Activated CD4-positive, alpha-beta T cell treated with anti-CD3 and anti-CD28 coated beads, Interleukin-2, Interleukin-6, amounts not matched to agents 100 ng/mL and 50 ng/mL, durations not matched to agents 16 hours and 8 hours (primary cell): ENCODE measurements at regions not wholly inside any gene's neighbourhood (a gene's known extent, or its start where the extent isn't known, plus 50 kb on each side); places are given as distances from the start of the nearest gene placed in this dataset.

Source experiments
- DNase-seq: peaks from one replicate; pipeline ENCODE4 v3.0.0-alpha.2; 2020

DNA sequence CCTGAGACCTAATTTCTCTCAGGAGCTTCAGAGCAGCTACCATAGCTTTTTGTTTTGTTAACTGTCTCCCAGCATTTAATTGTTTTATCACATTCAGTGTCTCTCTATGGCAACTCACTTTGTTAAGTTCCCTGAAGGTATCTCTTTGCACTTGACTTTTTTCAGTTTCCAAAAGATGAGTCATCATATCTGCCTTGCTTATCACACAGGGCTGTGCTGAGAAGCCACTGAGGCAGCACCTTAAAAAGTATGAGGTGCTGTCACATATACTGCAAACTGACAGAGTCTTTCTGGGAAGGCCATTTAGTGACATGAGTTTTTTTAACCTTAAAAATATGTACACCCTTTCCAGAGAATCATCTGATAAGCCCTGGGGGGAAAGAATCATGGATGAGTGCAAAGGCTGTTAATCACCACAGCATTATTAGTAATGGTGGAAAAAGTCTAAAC, 56.8 kb downstream of the PPP1R3C start:
- DNase-seq, result peak; percentile 5

DNA sequence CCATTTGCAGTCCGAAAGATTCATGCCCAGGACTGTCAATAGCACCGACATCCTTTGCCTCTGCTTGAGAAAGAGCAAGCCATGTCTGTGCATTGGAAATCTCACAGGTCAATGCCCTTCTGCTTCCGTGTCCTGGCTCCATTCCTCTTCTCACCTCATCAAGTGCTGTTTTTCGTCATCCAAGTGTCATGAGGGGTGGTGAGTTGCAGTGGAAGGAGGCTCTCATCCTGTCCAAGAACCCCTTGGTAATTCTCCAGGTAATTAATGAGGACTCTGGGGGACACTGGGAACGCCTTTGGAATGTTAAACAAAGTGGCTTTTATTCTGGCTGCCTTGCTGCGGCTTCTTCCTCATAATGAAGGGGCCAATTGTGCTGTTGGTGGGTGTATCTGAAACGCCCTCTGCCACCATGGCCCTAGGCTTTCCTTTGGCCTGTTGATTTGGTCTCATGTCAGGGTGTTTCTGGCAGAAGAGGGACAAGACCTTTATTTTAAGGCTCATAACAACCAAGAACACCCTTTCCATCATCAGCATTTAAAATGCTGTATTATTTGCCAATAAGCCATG, 57.7 kb downstream of the PPP1R3C start:
- no peak for DNase-seq

DNA sequence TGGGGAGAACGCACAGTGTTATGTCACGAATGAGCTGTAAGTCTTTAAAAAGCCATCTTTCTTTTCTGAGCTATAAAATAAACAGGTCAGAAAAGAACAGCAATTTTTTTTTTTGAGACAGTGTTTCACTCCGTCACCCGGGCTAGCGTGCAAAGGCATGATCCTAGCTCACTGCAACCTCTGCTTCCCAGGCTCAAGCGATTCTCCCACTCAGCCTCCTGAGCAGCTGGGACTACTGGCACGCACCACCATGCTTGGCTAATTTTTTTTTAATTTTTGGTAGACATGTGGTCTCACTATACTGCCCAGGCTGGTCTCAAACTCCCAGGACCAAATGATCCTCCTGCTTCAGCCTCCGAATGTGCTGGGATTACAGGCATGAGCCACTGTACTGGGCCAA, 58.6 kb downstream of the PPP1R3C start:
- DNase-seq, result no peak

DNA sequence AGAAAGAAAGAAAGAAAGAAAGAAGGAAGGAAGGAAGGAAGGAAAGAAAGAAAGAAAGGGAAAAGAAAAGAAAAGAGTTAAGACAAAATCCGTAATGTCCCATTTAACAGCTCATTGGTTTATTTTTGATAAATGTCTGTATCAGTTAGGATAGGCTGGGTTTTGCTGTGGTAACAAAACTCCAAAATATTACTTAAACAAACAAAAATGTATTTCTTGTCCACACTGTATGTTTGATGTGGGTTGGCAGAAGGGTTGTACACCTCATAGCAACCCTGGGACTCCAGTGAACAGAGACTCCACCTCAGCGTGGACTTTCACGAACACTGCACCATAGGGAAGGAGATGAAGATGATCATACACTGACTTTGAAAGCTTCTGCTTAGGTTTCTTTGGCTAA, 59.6 kb downstream of the PPP1R3C start:
- DNase-seq, result no peak

DNA sequence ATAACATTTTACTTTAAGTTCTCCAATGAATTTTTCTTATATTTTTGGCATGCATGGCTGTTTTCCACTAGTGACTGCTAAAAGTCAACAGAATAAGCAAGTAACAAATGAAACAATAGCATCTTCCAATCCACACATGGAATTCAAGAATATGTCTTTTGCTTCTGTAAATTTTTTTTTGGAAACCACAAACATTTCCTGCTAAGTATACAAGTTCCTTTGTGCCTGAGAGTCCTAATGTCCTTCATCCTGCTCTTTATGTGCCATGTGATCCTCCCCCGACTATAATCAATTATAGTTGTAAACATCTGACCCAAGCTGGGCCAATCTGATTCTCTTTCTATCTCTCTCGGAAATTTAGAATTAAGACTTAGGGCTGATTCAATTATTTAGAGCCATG, 61.2 kb downstream of the PPP1R3C start:
- no peak for DNase-seq

DNA sequence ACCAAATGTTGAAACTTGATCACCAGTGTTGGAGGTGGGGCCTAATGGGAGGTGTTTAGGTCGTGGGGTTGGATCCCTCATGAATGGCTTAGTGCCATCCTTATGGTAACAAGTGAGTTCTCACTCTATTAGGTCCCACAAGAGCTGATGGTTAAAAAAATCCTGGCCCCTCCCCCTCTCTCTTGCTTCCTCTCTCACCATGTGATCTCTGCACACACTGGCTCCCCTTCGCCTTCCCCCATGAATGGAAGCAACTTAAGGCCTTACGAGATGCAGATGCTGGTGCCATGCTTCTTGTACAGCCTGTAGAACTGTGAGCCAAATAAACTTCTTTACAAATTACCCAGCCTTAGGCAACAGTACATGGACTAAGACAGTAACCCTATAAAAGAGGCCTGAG, 62.7 kb downstream of the PPP1R3C start:
- DNase-seq, result no peak

DNA sequence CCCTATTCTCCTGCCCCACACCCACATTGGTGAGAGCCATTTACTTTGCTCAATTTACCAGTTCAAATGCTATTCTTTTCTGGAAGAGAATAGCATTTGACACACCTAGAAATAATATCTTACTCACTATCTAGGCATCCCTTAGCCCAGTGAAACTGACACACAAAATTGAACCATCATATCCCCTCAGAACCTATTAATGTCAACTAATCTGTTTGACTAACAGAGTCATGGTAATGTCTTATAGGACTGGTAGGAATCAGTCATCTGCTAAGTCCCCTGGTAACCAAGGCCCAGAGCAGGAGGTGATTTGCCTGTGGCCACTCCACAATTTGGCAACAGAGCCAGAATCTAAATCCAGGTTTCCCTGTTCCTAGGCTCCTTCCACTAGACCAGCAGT, 63.3 kb downstream of the PPP1R3C start:
- no peak for DNase-seq

DNA sequence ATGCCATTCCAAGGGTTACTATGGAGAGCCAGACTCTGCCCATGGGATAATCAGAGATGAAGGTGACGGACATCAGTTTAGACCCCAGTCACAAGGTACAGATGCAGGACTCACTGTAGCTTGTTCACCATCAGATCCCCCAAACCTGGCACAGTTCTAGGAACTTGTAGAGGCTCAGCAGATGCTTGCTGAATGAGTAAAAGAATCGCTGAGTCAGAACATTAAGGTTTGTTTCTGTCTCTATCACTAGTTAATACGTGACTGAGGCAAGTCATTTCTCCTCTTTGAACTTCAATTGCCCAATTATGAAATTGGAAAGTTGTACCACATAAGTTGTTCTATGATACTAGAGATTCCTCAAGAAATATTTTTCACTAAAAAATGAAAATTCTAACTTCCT, 65.1 kb downstream of the PPP1R3C start:
- DNase-seq, result peak; percentile 14

DNA sequence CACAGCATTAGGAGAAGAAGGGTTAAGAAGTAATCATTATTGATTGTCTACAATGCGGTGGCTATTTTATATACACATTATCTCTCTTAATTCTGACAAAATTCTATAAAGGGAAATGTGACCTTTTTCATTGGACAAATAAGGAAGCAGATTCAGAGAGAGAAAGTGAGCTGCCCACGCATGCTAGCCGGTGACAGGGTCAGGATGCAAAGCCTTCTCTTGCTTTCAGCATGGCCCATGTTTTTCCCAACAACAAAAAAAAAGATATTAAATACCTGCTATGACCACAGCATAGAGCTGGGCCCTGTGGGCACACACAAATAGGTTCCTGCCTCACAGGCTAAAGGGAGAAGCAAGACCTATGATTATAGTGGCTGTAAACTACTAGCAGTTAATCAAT, 66.8 kb downstream of the PPP1R3C start:
- no peak for DNase-seq

DNA sequence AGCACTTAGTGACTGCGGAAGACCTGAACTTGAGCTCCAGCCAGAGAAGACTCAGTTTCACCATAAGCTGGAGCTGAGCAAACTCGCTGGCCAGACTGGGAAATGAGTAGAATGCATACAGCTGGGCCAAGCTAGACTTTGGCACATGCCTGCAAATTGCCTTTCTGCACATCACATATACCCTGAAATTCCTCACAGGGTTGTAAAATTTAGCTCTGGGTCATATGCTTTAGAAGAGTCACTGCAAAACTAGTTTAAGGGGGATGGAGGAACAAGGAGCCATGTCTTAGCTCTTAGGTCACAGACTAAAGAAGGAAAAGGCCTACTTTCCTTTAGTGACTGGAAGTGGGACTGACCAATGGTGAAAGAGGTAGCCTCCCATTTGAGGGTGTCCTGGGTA, 67.6 kb downstream of the PPP1R3C start:
- no peak for DNase-seq

DNA sequence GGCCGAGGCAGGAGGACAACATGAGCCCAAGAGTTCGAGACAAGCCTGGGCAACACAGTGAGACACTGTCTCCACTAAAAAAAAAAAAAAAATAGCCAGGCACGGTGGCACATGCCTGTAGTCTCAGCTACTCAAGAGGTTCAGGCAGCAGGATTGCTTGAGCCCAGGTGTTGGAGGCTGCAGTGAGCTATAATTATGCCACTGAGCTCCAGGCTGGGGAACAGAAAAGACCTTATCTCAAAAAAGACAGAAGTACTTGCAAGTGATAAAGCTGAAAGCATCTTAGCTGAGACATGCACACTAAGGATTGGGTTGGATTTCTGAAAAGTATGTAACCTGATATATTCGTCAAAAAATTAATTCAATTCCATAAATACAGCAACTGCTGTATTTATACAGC, 68.4 kb downstream of the PPP1R3C start:
- no peak for DNase-seq
